NCI-H1694 (cell line): ENCODE measurements at regions not wholly inside any gene's neighbourhood (a gene's known extent, or its start where the extent isn't known, plus 50 kb on each side); places are given as distances from the start of the nearest gene placed in this dataset.
"Not testable (repeated sequence)": the region's sequence is repeated elsewhere in the genome, so short reads cannot be mapped to it uniquely, and the experiment has no call there.

ENCODE experiments used
- DNase-seq: peaks from one replicate; lab custom pipeline; 2025; lab: John Stamatoyannopoulos, UW

- not testable (repeated sequence) for DNase-seq
Observed at GRCh38 chr20:29881107-29881506, 1376.4 kb upstream of the DEFB115 start.

GRCh38 chr20:29883514-29884219 lies 1373.8 kb upstream of the DEFB115 start:
- not testable (repeated sequence) for DNase-seq

- DNase-seq = not testable (repeated sequence)
Observed at GRCh38 chr20:29884322-29884721, 1373.1 kb upstream of the DEFB115 start.

- not testable (repeated sequence) for DNase-seq
Observed at GRCh38 chr20:29885282-29886185, 1371.9 kb upstream of the DEFB115 start.

- not testable (repeated sequence) for DNase-seq
Observed at GRCh38 chr20:29891555-29891954, 1365.9 kb upstream of the DEFB115 start.
